H1 (cell line): ENCODE measurements at regions not wholly inside any gene's neighbourhood (a gene's known extent, or its start where the extent isn't known, plus 50 kb on each side); places are given as distances from the start of the nearest gene placed in this dataset.

ENCODE experiments used
- CTCF ChIA-PET: fragments of 300-600 bp; sonication (Branson Sonifier 250); formaldehyde crosslinking; loops from one replicate; lab custom pipeline; 2021; ENCODE audit not compliant: partially characterized antibody; lab: Charles Lee
- POLR2A ChIA-PET: fragments of 300-600 bp; sonication (Branson Sonifier 250); formaldehyde crosslinking; loops from one replicate; lab custom pipeline; 2021; ENCODE audit warnings: inconsistent platforms; ENCODE audit not compliant: partially characterized antibody; lab: Charles Lee
- DNase-seq, 2 experiments: peaks; one replicate each; pipeline versions ENCODE4 v3.0.0 to v3.0.0-alpha.2; 2010 to 2022; ENCODE audit warnings: low spot score in 2 of 2, low read depth in 1 of 2, mixed read lengths in 1 of 2
- FAIRE-seq: peaks from 2 replicates; lab custom pipeline; 2011; peaks lifted over from hg19 to GRCh38; lab: Jason Lieb, UNC
- H2AFZ ChIP-seq: 2 replicates; pipeline ENCODE4 v1.8.1; 2012; ENCODE audit warnings: low read length, inconsistent platforms
- H2AK5ac ChIP-seq: 2 replicates; pipeline ENCODE4 v1.6.1; 2013; ENCODE audit warnings: low read depth, low read length
- H2BK120ac ChIP-seq: replicated peaks from 2 replicates; pipeline ENCODE3; 2013; ENCODE audit warnings: low read depth, low read length, inconsistent platforms
- H2BK12ac ChIP-seq: 2 replicates; pipeline ENCODE4 v1.6.1; 2013; ENCODE audit warnings: low read depth, low read length
- H2BK15ac ChIP-seq: 2 replicates; pipeline ENCODE4 v1.6.1; 2013; ENCODE audit warnings: low read length
- H2BK20ac ChIP-seq: 2 replicates; pipeline ENCODE4 v1.6.1; 2013; ENCODE audit warnings: low read length
- H2BK5ac ChIP-seq: 2 replicates; pipeline ENCODE4 v1.6.1; 2013; ENCODE audit warnings: low read depth, low read length
- H3K14ac ChIP-seq: 2 replicates; pipeline ENCODE4 v1.6.1; 2013; ENCODE audit warnings: inconsistent platforms; ENCODE audit not compliant: insufficient read length
- H3K18ac ChIP-seq: 2 replicates; pipeline ENCODE4 v1.6.1; 2013; ENCODE audit warnings: low read length; ENCODE audit errors: extremely low read depth
- H3K23ac ChIP-seq: 2 replicates; pipeline ENCODE4 v1.6.1; 2013; ENCODE audit warnings: inconsistent platforms; ENCODE audit not compliant: insufficient read length
- H3K23me2 ChIP-seq: 2 replicates; pipeline ENCODE4 v1.6.1; 2013; ENCODE audit warnings: low read depth, low read length
- H3K27ac ChIP-seq: 2 replicates; pipeline ENCODE4 v1.6.1; 2011; ENCODE audit warnings: low read depth, low read length, inconsistent platforms
- H3K27me3 ChIP-seq, 4 experiments: replicated peaks in 1 of 4; 1 replicate in 1 of 4; 2 replicates in 3 of 4; pipeline versions ENCODE4 v1.6.1 to v1.8.1; 2011 to 2013; ENCODE audit warnings: low read length in 3 of 4, mild to moderate bottlenecking in 3 of 4, inconsistent platforms in 2 of 4, mixed read lengths in 2 of 4, moderate library complexity in 1 of 4; ENCODE audit not compliant: control insufficient read depth in 3 of 4, insufficient read depth in 3 of 4; ENCODE audit errors: extremely low read depth in 1 of 4
- H3K36me3 ChIP-seq, 4 experiments: 2 replicates each; pipeline versions ENCODE4 v1.6.1 to v1.8.1; 2011 to 2013; ENCODE audit warnings: mild to moderate bottlenecking in 4 of 4, low read length in 3 of 4, moderate library complexity in 2 of 4, control low read depth in 1 of 4, inconsistent platforms in 1 of 4; ENCODE audit not compliant: insufficient read depth in 4 of 4, control insufficient read depth in 2 of 4
- H3K4ac ChIP-seq: replicated peaks from 2 replicates; pipeline ENCODE3; 2013; ENCODE audit warnings: low read length, low read depth, mixed read lengths, inconsistent platforms; ENCODE audit not compliant: insufficient read length
- H3K4me1 ChIP-seq, 4 experiments: replicated peaks in 1 of 4; 1 replicate in 1 of 4; 2 replicates in 3 of 4; pipeline versions ENCODE4 v1.6.1 to v1.8.1; 2011 to 2013; ENCODE audit warnings: low read length in 3 of 4, inconsistent platforms in 2 of 4, mixed read lengths in 1 of 4; ENCODE audit not compliant: insufficient read depth in 4 of 4, control insufficient read depth in 3 of 4
- H3K4me2 ChIP-seq, 2 experiments: 2 replicates each; pipeline versions ENCODE4 v1.6.1 to v1.8.1; 2011 to 2013; ENCODE audit warnings: low read depth in 2 of 2, low read length in 2 of 2, control low read depth in 1 of 2, inconsistent platforms in 1 of 2, mild to moderate bottlenecking in 1 of 2; ENCODE audit not compliant: insufficient read depth in 1 of 2
- H3K4me3 ChIP-seq, 4 experiments: fragments of 200-600, 300-600 bp in 1 of 4; sonication (generic), shearing (Covaris generic), sonication (Bioruptor Twin) in 1 of 4; 2 replicates each; pipeline versions ENCODE4 v1.5.1 to v1.8.1; 2011 to 2016; ENCODE audit warnings: low read length in 4 of 4, low read depth in 3 of 4, control low read depth in 2 of 4, inconsistent platforms in 2 of 4, mild to moderate bottlenecking in 2 of 4, mixed read lengths in 1 of 4, moderate library complexity in 1 of 4; ENCODE audit not compliant: insufficient read depth in 2 of 4; ENCODE audit errors: extremely low read depth in 1 of 4
- H3K56ac ChIP-seq: replicated peaks from 2 replicates; pipeline ENCODE3; 2013; ENCODE audit warnings: low read depth, mild to moderate bottlenecking, mixed read lengths, low read length, inconsistent platforms; ENCODE audit not compliant: insufficient read length
- H3K79me1 ChIP-seq: 2 replicates; pipeline ENCODE4 v1.6.1; 2013; ENCODE audit warnings: low read depth, low read length, control low read depth
- H3K79me2 ChIP-seq, 2 experiments: 2 replicates each; pipeline versions ENCODE4 v1.6.1 to v1.8.1; 2012 to 2013; ENCODE audit warnings: low read length in 2 of 2, mild to moderate bottlenecking in 2 of 2, inconsistent platforms in 1 of 2; ENCODE audit not compliant: insufficient read depth in 2 of 2, control insufficient read depth in 1 of 2
- H3K9ac ChIP-seq, 4 experiments: replicated peaks in 1 of 4; 1 replicate in 1 of 4; 2 replicates in 3 of 4; pipeline versions ENCODE4 v1.6.1 to v1.8.1; 2011 to 2013; ENCODE audit warnings: low read depth in 3 of 4, low read length in 3 of 4, control low read depth in 2 of 4, mild to moderate bottlenecking in 2 of 4, moderate library complexity in 2 of 4, inconsistent platforms in 1 of 4; ENCODE audit errors: extremely low read depth in 1 of 4
- H3K9me3 ChIP-seq, 2 experiments: 2 replicates each; pipeline versions ENCODE4 v1.6.1 to v1.8.1; 2012 to 2013; ENCODE audit warnings: mild to moderate bottlenecking in 2 of 2, moderate library complexity in 2 of 2, control low read depth in 1 of 2, inconsistent platforms in 1 of 2, low read depth in 1 of 2, low read length in 1 of 2, mixed read lengths in 1 of 2; ENCODE audit not compliant: insufficient read depth in 2 of 2
- H4K20me1 ChIP-seq, 2 experiments: replicated peaks in 1 of 2; 2 replicates each; pipeline versions ENCODE3 to v1.8.1; 2011 to 2013; ENCODE audit warnings: inconsistent platforms in 2 of 2, low read length in 2 of 2, mild to moderate bottlenecking in 1 of 2; ENCODE audit not compliant: insufficient read depth in 2 of 2, control insufficient read depth in 1 of 2
- H4K5ac ChIP-seq: 2 replicates; pipeline ENCODE4 v1.6.1; 2013; ENCODE audit warnings: low read length, low read depth, mixed read lengths, inconsistent platforms; ENCODE audit not compliant: insufficient read length
- H4K8ac ChIP-seq: 2 replicates; pipeline ENCODE4 v1.8.0; 2013; ENCODE audit warnings: mild to moderate bottlenecking, moderate library complexity, low read length, inconsistent platforms; ENCODE audit not compliant: insufficient read depth; ENCODE audit errors: extremely low read depth
- H4K91ac ChIP-seq: replicated peaks from 2 replicates; pipeline ENCODE3; 2013; ENCODE audit warnings: low read length, mixed read lengths, inconsistent platforms; ENCODE audit not compliant: insufficient read length
- BACH1 ChIP-seq: IDR thresholded peaks from 2 replicates; pipeline ENCODE4 v1.6.1; 2012; ENCODE audit warnings: low read length, improper control_type of control experiment
- BRCA1 ChIP-seq: IDR thresholded peaks from 2 replicates; pipeline ENCODE4 v1.6.1; 2012; ENCODE audit warnings: low read depth, low read length, improper control_type of control experiment
- CBX5 ChIP-seq: fragments of 300-800, 300-1000 bp; sonication (generic); IDR thresholded peaks from 2 replicates; pipeline ENCODE4 v1.7.1; 2016; ENCODE audit warnings: antibody characterized with exemption, low read length, low read depth
- GABPA ChIP-seq: IDR thresholded peaks from 2 replicates; pipeline ENCODE4 v1.6.1; 2011; ENCODE audit warnings: mild to moderate bottlenecking, low read length, moderate library complexity, borderline replicate concordance; ENCODE audit not compliant: insufficient read depth
- HDAC2 ChIP-seq, 2 experiments: fragments of 300-600 bp in 1 of 2; sonication (generic) in 1 of 2; IDR thresholded peaks; 2 replicates each; pipeline ENCODE4 v1.6.1; 2011 to 2012; ENCODE audit warnings: low read depth in 2 of 2, low read length in 2 of 2, mild to moderate bottlenecking in 2 of 2, moderate library complexity in 2 of 2, borderline replicate concordance in 1 of 2, inconsistent platforms in 1 of 2
- MAFK ChIP-seq: IDR thresholded peaks from 2 replicates; pipeline ENCODE4 v1.6.1; 2012; ENCODE audit warnings: low read depth, mild to moderate bottlenecking, improper control_type of control experiment, low read length
- RNF2 ChIP-seq: fragments of 200-900, 300-1000 bp; sonication (generic); IDR thresholded peaks from 2 replicates; pipeline ENCODE4 v1.7.1; 2016; ENCODE audit warnings: borderline replicate concordance, low read depth, mild to moderate bottlenecking, antibody characterized with exemption, low read length; ENCODE audit not compliant: poor library complexity, severe bottlenecking; ENCODE audit errors: missing control alignments
- SIRT6 ChIP-seq: IDR thresholded peaks from one replicate; pipeline ENCODE4 v1.7.1; 2012; ENCODE audit warnings: low read length, inconsistent platforms
- SRF ChIP-seq: IDR thresholded peaks from 2 replicates; pipeline ENCODE4 v1.6.1; 2011; ENCODE audit warnings: mild to moderate bottlenecking, low read depth, low read length, moderate library complexity
- TBP ChIP-seq: IDR thresholded peaks from 2 replicates; pipeline ENCODE4 v1.6.1; 2011; ENCODE audit warnings: low read depth, low read length, improper control_type of control experiment
- WGBS, 2 experiments: shearing (Covaris generic) in 1 of 2; methylation state at CpG; one replicate each; pipeline versions ENCODE4 v1.1.6 to v1.1.7; 2013 to 2015; ENCODE audit warnings: low lambda C conversion rate in 2 of 2, mixed read lengths in 2 of 2, inconsistent platforms in 1 of 2, low coverage in 1 of 2, missing lambda C conversion rate in 1 of 2; ENCODE audit not compliant: insufficient replicate concordance in 2 of 2, insufficient coverage in 1 of 2, insufficient read length in 1 of 2; ENCODE audit errors: extremely low coverage in 1 of 2, missing lambda C conversion rate in 1 of 2; 5-methylcytosine and 5-hydroxymethylcytosine counted together
- TF ChIP-seq, protein P1 (sequence below), 3 experiments: IDR thresholded peaks; 1 replicate in 2 of 3; 2 replicates in 1 of 3; pipeline versions ENCODE4 v1.5.1 to v1.6.1; 2011; ENCODE audit warnings: low read length in 3 of 3, mild to moderate bottlenecking in 3 of 3, inconsistent platforms in 2 of 3, low read depth in 1 of 3, moderate library complexity in 1 of 3; ENCODE audit not compliant: insufficient read depth in 1 of 3; ENCODE audit errors: control extremely low read depth in 1 of 3

DNA sequence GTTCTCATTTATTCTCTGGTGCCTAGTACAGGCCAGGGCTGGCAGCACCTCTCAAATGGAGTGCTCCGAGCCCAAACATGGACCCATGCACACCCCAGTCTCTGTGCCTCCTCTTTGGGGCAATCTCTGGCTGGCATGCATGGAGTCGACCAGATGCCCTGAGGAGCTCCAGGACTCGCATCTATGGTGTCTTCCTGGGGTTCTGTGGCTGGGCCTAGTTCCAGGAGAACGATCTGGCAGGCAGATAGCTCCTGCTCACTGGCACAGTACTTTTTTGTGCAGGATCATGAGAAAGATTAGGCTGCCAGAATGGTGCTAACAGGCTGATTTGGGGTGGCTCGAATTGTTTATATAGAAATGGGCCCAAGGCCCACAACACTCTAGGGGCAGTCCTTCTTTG is 72.0 kb upstream of the PJA1 start:
- 87% methylated on average over 3 of the region's 5 CpGs; no CpG with 5 or more reads in 1 of the 2 experiments for WGBS, 2 experiments
- Histone ChIP-seq H4K91ac (no peak overlapping the region), H2BK15ac (no peak overlapping the region), H3K79me1 (no peaks in the 10 kb centered on the region), H4K8ac (no peak overlapping the region), H4K5ac (no peak overlapping the region), H3K36me3 (no peaks in the 10 kb centered on the region), H3K4me1 (no peaks in the 10 kb centered on the region), H3K27ac (no peak overlapping the region), H3K23me2 (no peaks in the 10 kb centered on the region), H2AK5ac (no peak overlapping the region), H3K9ac (no peak overlapping the region), H2BK12ac (no peak overlapping the region), H3K56ac (no peak overlapping the region), H3K27me3 (no peaks in the 10 kb centered on the region; a peak in 1 of 7 replicates), H3K79me2 (no peaks in the 10 kb centered on the region), H2BK120ac (no peak overlapping the region), H2BK20ac (no peak overlapping the region), H3K4ac (no peak overlapping the region), H2BK5ac (no peak overlapping the region), H4K20me1 (no peaks in the 10 kb centered on the region), H3K4me3 (no peak overlapping the region), H3K18ac (no peak overlapping the region), H3K4me2 (no peak overlapping the region), H2AFZ (no peak overlapping the region), H3K23ac (no peak overlapping the region), H3K9me3 (no peaks in the 10 kb centered on the region), H3K14ac (no peak overlapping the region)
- POLR2A ChIA-PET, result no interaction called here
- no peak for FAIRE-seq
- DNase-seq, result no peak
- CTCF ChIA-PET, result interaction anchor here (0.8 kb wide), 1 partner anchor 315 kb away, joined by 3 read pairs; no protein-coding TSS in a partner anchor
- TF ChIP-seq CBX5 (no peak), BRCA1 (no peak), SIRT6 (no peak), HDAC2 (IDR thresholded peaks at IDR 0.05; ENCODE audit: borderline replicate concordance in 1 of 2, low read depth in 2 of 2, low read length in 2 of 2) (no peak), BACH1 (no peak), GABPA (no peak), RNF2 (no peak), MAFK (no peak), TBP (no peak), SRF (no peak)
- TF ChIP-seq, protein P1, sequence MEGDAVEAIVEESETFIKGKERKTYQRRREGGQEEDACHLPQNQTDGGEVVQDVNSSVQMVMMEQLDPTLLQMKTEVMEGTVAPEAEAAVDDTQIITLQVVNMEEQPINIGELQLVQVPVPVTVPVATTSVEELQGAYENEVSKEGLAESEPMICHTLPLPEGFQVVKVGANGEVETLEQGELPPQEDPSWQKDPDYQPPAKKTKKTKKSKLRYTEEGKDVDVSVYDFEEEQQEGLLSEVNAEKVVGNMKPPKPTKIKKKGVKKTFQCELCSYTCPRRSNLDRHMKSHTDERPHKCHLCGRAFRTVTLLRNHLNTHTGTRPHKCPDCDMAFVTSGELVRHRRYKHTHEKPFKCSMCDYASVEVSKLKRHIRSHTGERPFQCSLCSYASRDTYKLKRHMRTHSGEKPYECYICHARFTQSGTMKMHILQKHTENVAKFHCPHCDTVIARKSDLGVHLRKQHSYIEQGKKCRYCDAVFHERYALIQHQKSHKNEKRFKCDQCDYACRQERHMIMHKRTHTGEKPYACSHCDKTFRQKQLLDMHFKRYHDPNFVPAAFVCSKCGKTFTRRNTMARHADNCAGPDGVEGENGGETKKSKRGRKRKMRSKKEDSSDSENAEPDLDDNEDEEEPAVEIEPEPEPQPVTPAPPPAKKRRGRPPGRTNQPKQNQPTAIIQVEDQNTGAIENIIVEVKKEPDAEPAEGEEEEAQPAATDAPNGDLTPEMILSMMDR (IDR thresholded peaks at IDR 0.05; ENCODE audit: control extremely low read depth in 1 of 3, insufficient read depth in 1 of 3, low read depth in 1 of 3, low read length in 3 of 3), result no peak
